ENCODE measurements at regions not wholly inside any gene's neighbourhood (a gene's known extent, or its start where the extent isn't known, plus 50 kb on each side); places are given as distances from the start of the nearest gene placed in this dataset.

DNA sequence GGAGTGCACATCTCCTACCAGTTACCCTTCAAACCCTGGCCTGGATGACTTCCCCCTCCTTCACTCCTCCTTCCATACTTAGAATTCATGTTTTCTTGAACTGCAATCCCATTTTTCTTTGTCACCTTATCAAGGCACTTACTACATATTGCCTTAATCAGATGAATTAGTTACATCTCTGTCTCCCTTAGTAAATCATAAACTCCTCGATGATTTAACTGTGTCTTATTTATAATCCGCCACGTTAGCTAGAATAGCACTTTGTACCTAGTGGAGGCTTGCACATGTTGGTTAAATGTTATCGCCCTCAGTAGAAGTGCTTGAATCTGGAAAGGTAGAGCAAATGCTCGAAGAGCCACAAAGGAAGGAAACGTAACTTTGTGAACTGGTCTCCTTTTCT is 94.7 kb upstream of the RAB11FIP2 start:
- CTCF ChIA-PET = interaction anchor here (1.7 kb wide), 1 partner anchor 35 kb away, joined by 4 read pairs; no protein-coding TSS in a partner anchor
- no peak for FAIRE-seq
- no peak for TF ChIP-seq ESRRA (IDR thresholded peaks at IDR 0.05; ENCODE audit: borderline replicate concordance, low read length)
- TF ChIP-seq NPAS2 (CRISPR knock-in tag; IDR thresholded peaks at IDR 0.05; ENCODE audit: borderline replicate concordance) = no peak
- no peak for TF ChIP-seq JUNB (IDR thresholded peaks at IDR 0.05)
- no peak for TF ChIP-seq CTCF (IDR thresholded peaks at IDR 0.05)
- no peak for TF ChIP-seq KDM5A (IDR thresholded peaks at IDR 0.05)
- TF ChIP-seq HMGXB4 (CRISPR knock-in tag; IDR thresholded peaks at IDR 0.05; ENCODE audit: borderline replicate concordance) = no peak
- no peak for TF ChIP-seq EP300 (IDR thresholded peaks at IDR 0.05)
- TF ChIP-seq FOSL2 (IDR thresholded peaks at IDR 0.05) = no peak
- no peak for TF ChIP-seq FOSL2 (CRISPR knock-in tag; IDR thresholded peaks at IDR 0.05)
- TF ChIP-seq FOSB (CRISPR knock-in tag; IDR thresholded peaks at IDR 0.05) = no peak
- no peak for TF ChIP-seq ELK1 (IDR thresholded peaks at IDR 0.05; ENCODE audit: low read depth, low read length)
- no peak for TF ChIP-seq CHD4 (IDR thresholded peaks at IDR 0.05; ENCODE audit: borderline replicate concordance)
- no peak for TF ChIP-seq RFX5 (IDR thresholded peaks at IDR 0.05)
- no peak for TF ChIP-seq HOXA7 (CRISPR knock-in tag; IDR thresholded peaks at IDR 0.05)
- TF ChIP-seq HES2 (IDR thresholded peaks at IDR 0.05) = no peak
- TF ChIP-seq, protein P1, sequence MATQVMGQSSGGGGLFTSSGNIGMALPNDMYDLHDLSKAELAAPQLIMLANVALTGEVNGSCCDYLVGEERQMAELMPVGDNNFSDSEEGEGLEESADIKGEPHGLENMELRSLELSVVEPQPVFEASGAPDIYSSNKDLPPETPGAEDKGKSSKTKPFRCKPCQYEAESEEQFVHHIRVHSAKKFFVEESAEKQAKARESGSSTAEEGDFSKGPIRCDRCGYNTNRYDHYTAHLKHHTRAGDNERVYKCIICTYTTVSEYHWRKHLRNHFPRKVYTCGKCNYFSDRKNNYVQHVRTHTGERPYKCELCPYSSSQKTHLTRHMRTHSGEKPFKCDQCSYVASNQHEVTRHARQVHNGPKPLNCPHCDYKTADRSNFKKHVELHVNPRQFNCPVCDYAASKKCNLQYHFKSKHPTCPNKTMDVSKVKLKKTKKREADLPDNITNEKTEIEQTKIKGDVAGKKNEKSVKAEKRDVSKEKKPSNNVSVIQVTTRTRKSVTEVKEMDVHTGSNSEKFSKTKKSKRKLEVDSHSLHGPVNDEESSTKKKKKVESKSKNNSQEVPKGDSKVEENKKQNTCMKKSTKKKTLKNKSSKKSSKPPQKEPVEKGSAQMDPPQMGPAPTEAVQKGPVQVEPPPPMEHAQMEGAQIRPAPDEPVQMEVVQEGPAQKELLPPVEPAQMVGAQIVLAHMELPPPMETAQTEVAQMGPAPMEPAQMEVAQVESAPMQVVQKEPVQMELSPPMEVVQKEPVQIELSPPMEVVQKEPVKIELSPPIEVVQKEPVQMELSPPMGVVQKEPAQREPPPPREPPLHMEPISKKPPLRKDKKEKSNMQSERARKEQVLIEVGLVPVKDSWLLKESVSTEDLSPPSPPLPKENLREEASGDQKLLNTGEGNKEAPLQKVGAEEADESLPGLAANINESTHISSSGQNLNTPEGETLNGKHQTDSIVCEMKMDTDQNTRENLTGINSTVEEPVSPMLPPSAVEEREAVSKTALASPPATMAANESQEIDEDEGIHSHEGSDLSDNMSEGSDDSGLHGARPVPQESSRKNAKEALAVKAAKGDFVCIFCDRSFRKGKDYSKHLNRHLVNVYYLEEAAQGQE (IDR thresholded peaks at IDR 0.05) = no peak
- TF ChIP-seq POLR2A (IDR thresholded peaks at IDR 0.05; ENCODE audit: low read length) = no peak
- no peak for TF ChIP-seq MAX (IDR thresholded peaks at IDR 0.05)
- TF ChIP-seq JUN (IDR thresholded peaks at IDR 0.05) = no peak
- TF ChIP-seq KDM1A (IDR thresholded peaks at IDR 0.05; ENCODE audit: low read depth) = no peak
- H3K4me3 ChIP-seq = no peak overlapping the region
- no peaks in the 10 kb centered on the region for H3K4me1 ChIP-seq
- H3K9me3 ChIP-seq = no peaks in the 10 kb centered on the region
- ATAC-seq = no peak
- H3K4me2 ChIP-seq = no peak overlapping the region
- POLR2A ChIA-PET = no interaction called here
- 43% methylated on average over 6 of the region's 6 CpGs for WGBS (ENCODE audit: missing lambda C conversion rate)
- no peak overlapping the region for H3K27ac ChIP-seq
- no peak for DNase-seq (ENCODE audit: low read depth in 1 of 2, low spot score in 1 of 2)

GRCh38 chr10:118139321-118139720 is 92.6 kb upstream of the RAB11FIP2 start:
- ATAC-seq = no peak
- H3K4me3 ChIP-seq = no peak overlapping the region
- no peak for FAIRE-seq
- no peaks in the 10 kb centered on the region for H3K9me3 ChIP-seq
- H3K27ac ChIP-seq = no peak overlapping the region
- CTCF ChIA-PET = no interaction called here
- no peak for DNase-seq (ENCODE audit: low read depth in 1 of 2, low spot score in 1 of 2)
- no peaks in the 10 kb centered on the region for H3K4me1 ChIP-seq
- H3K4me2 ChIP-seq = no peak overlapping the region
- POLR2A ChIA-PET = no interaction called here
- TF ChIP-seq, protein P1 (IDR thresholded peaks at IDR 0.05) = no peak
- no peak for TF ChIP-seq ELK1 (IDR thresholded peaks at IDR 0.05; ENCODE audit: low read depth, low read length)
- TF ChIP-seq ZNF302 (CRISPR knock-in tag; IDR thresholded peaks at IDR 0.05) = no peak
- TF ChIP-seq, protein P2, sequence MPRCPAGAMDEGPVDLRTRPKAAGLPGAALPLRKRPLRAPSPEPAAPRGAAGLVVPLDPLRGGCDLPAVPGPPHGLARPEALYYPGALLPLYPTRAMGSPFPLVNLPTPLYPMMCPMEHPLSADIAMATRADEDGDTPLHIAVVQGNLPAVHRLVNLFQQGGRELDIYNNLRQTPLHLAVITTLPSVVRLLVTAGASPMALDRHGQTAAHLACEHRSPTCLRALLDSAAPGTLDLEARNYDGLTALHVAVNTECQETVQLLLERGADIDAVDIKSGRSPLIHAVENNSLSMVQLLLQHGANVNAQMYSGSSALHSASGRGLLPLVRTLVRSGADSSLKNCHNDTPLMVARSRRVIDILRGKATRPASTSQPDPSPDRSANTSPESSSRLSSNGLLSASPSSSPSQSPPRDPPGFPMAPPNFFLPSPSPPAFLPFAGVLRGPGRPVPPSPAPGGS (IDR thresholded peaks at IDR 0.05) = no peak
- TF ChIP-seq FOXS1 (CRISPR knock-in tag; IDR thresholded peaks at IDR 0.05) = no peak
